IPS-NIHi7 (cell line): ENCODE measurements at regions not wholly inside any gene's neighbourhood (a gene's known extent, or its start where the extent isn't known, plus 50 kb on each side); places are given as distances from the start of the nearest gene placed in this dataset.

Experiments used
- DNase-seq: peaks from one replicate; pipeline ENCODE4 v3.0.0; 2012; ENCODE audit warnings: mixed read lengths; ENCODE audit errors: extremely low spot score

- no peak for DNase-seq
These were observed 1563.7 kb downstream of the NCAM2 start for GRCh38 chr21:22561946-22562345.

- DNase-seq: no peak
These were observed 1575.6 kb downstream of the NCAM2 start for GRCh38 chr21:22573834-22574233.

GRCh38 chr21:22575165-22575584 is 1577.0 kb downstream of the NCAM2 start:
- DNase-seq: peak; percentile 35

- no peak for DNase-seq
These were observed 1581.5 kb downstream of the NCAM2 start for GRCh38 chr21:22579741-22580140.

GRCh38 chr21:22582026-22582425 is 1583.8 kb downstream of the NCAM2 start:
- no peak for DNase-seq

- no peak for DNase-seq
These were observed 1586.1 kb downstream of the NCAM2 start for GRCh38 chr21:22584308-22584707.

GRCh38 chr21:22585558-22585957 is 1587.3 kb downstream of the NCAM2 start:
- DNase-seq: no peak

GRCh38 chr21:22597660-22598255 is 1599.5 kb downstream of the NCAM2 start:
- no peak for DNase-seq

GRCh38 chr21:22609802-22610201 is 1611.6 kb downstream of the NCAM2 start:
- DNase-seq: no peak

GRCh38 chr21:22627911-22628310 is 1629.7 kb downstream of the NCAM2 start:
- no peak for DNase-seq

GRCh38 chr21:22630953-22631465 is 1632.8 kb downstream of the NCAM2 start:
- no peak for DNase-seq

GRCh38 chr21:22632176-22632575 is 1634.0 kb downstream of the NCAM2 start:
- DNase-seq: no peak

- no peak for DNase-seq
These were observed 1651.0 kb downstream of the NCAM2 start for GRCh38 chr21:22649246-22649645.

GRCh38 chr21:22650226-22650625 is 1652.0 kb downstream of the NCAM2 start:
- no peak for DNase-seq

GRCh38 chr21:22657781-22658180 is 1659.6 kb downstream of the NCAM2 start:
- no peak for DNase-seq

GRCh38 chr21:22670148-22670547 is 1671.9 kb downstream of the NCAM2 start:
- no peak for DNase-seq

- DNase-seq: no peak
These were observed 1681.0 kb downstream of the NCAM2 start for GRCh38 chr21:22679207-22679606.

GRCh38 chr21:22691658-22692057 is 1693.4 kb downstream of the NCAM2 start:
- no peak for DNase-seq

GRCh38 chr21:22703521-22703920 is 1705.3 kb downstream of the NCAM2 start:
- DNase-seq: no peak

- DNase-seq: no peak
These were observed 1712.5 kb downstream of the NCAM2 start for GRCh38 chr21:22710721-22711120.

- no peak for DNase-seq
These were observed 1713.4 kb downstream of the NCAM2 start for GRCh38 chr21:22711636-22712035.

GRCh38 chr21:22725436-22725835 is 1727.2 kb downstream of the NCAM2 start:
- no peak for DNase-seq

- DNase-seq: no peak
These were observed 1729.9 kb downstream of the NCAM2 start for GRCh38 chr21:22728091-22728490.

GRCh38 chr21:22743085-22743484 is 1744.9 kb downstream of the NCAM2 start:
- no peak for DNase-seq
